Fibroblast of the aortic adventitia (primary cell): ENCODE measurements at regions not wholly inside any gene's neighbourhood (a gene's known extent, or its start where the extent isn't known, plus 50 kb on each side); places are given as distances from the start of the nearest gene placed in this dataset.

ENCODE experiments used
- DNase-seq: peaks from one replicate; pipeline ENCODE4 v3.0.0-alpha.2; 2010; ENCODE audit warnings: low read depth
- H3K4me3 ChIP-seq: 2 replicates; pipeline ENCODE4 v1.5.1; 2011; ENCODE audit warnings: low read depth, mild to moderate bottlenecking, control low read depth, low read length, moderate library complexity
- TF ChIP-seq, protein P1 (sequence below): IDR thresholded peaks from 2 replicates; pipeline ENCODE4 v1.5.1; 2011; ENCODE audit warnings: mild to moderate bottlenecking, low read length, control low read depth, inconsistent platforms; ENCODE audit not compliant: insufficient read depth

DNA sequence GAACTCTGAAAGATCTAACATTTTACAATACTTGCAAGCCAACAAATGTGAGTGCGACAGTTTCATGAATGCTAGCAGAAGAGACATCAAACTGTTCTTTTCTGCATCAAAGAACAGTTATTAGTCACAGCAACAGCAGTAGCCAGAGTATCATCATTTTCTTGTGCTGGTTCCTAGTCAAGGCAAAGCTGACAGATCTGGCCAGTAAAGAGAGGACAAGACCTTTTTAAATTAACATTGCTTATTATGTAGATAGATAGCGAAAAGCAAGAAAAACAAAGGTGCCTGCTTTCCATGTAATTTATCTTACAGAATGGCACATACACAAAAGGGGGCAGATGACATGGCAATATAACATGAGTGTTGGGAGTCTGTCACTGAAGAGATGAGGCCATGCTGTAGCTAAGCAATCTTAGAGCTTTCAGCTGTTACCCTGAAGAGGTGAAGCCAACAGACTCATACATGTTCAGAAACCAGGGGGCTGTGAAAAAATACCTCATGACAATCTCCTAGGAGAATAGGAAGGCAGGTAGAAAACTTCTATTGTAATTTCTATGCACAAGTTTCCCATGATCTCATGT is 626.6 kb upstream of the TYRP1 start:
- H3K4me3 ChIP-seq, result no peak overlapping the region
- no peak for DNase-seq
- TF ChIP-seq, protein P1, sequence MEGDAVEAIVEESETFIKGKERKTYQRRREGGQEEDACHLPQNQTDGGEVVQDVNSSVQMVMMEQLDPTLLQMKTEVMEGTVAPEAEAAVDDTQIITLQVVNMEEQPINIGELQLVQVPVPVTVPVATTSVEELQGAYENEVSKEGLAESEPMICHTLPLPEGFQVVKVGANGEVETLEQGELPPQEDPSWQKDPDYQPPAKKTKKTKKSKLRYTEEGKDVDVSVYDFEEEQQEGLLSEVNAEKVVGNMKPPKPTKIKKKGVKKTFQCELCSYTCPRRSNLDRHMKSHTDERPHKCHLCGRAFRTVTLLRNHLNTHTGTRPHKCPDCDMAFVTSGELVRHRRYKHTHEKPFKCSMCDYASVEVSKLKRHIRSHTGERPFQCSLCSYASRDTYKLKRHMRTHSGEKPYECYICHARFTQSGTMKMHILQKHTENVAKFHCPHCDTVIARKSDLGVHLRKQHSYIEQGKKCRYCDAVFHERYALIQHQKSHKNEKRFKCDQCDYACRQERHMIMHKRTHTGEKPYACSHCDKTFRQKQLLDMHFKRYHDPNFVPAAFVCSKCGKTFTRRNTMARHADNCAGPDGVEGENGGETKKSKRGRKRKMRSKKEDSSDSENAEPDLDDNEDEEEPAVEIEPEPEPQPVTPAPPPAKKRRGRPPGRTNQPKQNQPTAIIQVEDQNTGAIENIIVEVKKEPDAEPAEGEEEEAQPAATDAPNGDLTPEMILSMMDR, result no peak

DNA sequence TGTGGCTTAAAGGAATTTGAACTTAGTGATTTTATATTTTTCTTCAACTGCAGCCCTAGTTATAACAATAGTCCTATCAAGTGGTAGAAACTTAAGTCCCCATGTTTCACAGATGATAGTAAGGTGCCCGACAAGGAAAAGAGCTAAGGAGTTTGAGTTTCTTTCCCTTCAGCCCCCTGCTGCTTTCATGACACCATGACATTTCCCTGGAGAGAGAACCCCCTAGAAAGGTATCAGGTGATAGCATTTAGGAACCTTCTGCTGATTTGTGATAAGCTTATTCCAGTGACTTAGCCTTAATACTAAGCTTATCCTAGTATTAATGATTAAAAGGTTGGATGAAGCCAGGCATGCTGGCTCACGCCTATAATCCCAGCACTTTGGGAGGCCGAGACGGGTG is 623.8 kb upstream of the TYRP1 start:
- TF ChIP-seq, protein P1, result no peak
- DNase-seq, result no peak
- H3K4me3 ChIP-seq, result no peak overlapping the region

DNA sequence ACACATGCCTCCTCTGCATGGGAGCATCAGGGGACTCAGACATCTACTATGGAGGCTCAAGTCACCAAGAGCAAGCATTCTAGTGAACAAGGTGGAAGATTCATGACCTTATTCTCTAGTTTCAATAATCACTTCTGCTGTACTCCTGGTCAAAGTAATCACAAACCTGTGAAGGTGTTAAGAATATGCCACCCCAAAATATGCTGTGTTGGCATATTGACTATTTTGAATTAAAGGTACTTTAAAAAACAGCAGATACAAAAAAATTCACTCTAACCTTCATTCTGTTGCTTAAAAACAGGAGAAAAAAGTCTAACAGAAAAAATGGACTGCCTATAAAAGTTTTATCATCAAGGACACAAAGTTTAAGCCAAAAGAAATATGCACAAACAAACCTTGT is 607.8 kb upstream of the TYRP1 start:
- TF ChIP-seq, protein P1, result no peak
- no peak overlapping the region for H3K4me3 ChIP-seq
- no peak for DNase-seq

DNA sequence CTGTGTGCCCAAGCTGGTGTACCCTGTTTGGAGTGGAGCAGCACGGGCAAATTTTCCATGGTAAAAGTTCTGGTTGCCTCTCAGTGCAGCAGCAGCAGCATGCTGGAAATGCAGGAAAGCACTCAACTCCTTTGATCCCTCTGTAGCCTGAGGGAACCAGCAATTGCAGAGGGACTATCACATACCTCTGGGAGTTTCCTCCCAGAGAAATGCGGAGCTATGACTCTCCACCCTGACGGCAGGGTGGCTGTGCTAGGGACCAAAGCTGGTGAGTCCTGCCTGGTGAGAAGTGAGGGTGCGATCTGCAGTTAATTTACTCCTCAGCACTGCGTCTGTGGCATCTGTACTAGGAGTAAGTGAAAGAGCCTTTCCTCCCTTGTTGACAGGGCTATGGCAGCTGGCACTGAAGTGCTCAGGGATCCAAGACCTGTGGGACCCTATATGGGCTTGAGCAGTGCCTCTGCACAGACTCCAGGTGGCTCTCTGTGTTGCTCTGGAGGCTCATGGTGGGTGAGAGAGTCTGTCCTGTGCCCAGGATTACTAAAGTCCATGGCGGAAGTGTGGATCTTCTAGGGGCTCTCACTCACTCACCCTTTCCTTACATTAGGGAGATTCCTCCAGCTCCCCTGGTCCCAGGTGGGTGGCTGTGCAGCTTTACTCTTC is 601.2 kb upstream of the TYRP1 start:
- TF ChIP-seq, protein P1, result no peak
- DNase-seq, result no peak
- H3K4me3 ChIP-seq, result no peak overlapping the region

DNA sequence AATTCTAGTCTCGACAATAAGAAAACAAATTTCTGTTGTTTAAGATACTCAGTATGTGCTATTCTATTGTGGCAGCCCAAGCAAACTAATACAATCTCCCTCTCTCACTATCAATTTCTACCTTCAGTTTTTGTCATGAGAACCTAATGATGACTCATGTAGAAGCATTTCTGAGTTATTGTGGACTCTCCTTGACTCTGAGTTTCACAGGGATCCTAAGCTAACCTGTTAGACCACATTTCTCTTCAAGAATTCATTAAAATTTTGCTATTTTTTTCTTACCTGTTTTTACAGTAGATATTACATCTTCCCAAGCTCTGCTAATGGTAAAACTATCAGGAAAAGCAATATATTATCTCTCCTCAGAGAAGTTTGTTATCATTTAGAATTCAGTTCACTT is 599.1 kb upstream of the TYRP1 start:
- TF ChIP-seq, protein P1, result no peak
- no peak overlapping the region for H3K4me3 ChIP-seq
- no peak for DNase-seq

DNA sequence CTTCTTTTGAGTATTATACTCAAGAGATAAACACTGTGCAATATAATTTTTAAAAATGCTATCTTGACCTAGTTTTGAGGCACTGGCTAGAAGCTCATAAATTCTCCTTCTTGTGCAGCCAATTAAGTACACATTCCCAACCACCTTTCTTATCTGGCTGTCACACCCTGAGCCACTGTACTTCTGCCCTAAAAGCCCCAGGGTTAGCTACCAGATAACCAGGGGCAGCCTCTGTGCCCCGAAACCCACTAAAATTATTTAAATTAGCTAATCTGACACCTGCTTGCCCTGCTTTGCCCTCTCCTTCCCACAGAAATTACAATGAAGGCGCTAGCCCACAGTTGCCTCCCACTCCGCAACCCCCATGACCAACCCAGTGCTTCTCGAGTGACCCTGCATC is 597.3 kb upstream of the TYRP1 start:
- H3K4me3 ChIP-seq, result no peak overlapping the region
- DNase-seq, result no peak
- TF ChIP-seq, protein P1, result no peak

DNA sequence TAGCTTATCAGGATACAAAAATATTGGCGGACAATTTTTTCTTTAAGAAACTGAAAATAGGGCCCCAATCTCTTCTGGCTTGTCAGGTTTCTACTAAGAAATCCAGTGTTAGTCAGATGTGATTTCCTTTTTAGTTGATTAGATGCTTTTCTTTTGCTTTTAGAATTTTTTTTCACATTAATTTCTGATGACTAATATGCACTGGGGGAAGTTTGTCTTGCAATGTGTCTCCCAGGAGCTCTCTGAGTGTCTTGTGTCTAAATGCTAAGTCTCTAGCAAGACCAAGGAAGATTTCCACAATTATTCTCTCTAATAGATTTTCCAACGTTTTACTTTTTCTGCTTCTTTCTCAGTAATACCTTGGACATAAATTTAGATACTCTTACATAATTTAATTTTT is 559.8 kb upstream of the TYRP1 start:
- no peak for DNase-seq
- no peak overlapping the region for H3K4me3 ChIP-seq
- TF ChIP-seq, protein P1, result no peak
